ENCODE measurements at regions not wholly inside any gene's neighbourhood (a gene's known extent, or its start where the extent isn't known, plus 50 kb on each side); places are given as distances from the start of the nearest gene placed in this dataset.

- TF ChIP-seq KIAA2018 (CRISPR knock-in tag; IDR thresholded peaks at IDR 0.05; ENCODE audit: borderline replicate concordance) (no peak), ZNF800 (CRISPR knock-in tag; IDR thresholded peaks at IDR 0.05) (no peak)
These were observed 249.5 kb upstream of the SHH start (continued) for GRCh38 chr7:156061689-156062255.

Measured in HepG2 (cell line).